Cardiac fibroblast (primary cell): ENCODE measurements at regions not wholly inside any gene's neighbourhood (a gene's known extent, or its start where the extent isn't known, plus 50 kb on each side); places are given as distances from the start of the nearest gene placed in this dataset.

Experiments
- DNase-seq, 2 donors: peaks; one replicate each; pipeline versions ENCODE4 v3.0.0 to v3.0.0-alpha.2; 2010; ENCODE audit warnings: low read depth in 2 of 2
- H3K4me3 ChIP-seq, 2 donors: replicated peaks in 1 of 2; 1 replicate in 1 of 2; 2 replicates in 1 of 2; pipeline ENCODE4 v1.5.1; 2011; ENCODE audit warnings: low read depth in 2 of 2, low read length in 2 of 2, mild to moderate bottlenecking in 2 of 2, moderate library complexity in 1 of 2
- TF ChIP-seq, protein P1 (sequence below): IDR thresholded peaks from one replicate; pipeline ENCODE4 v1.5.1; 2011; ENCODE audit warnings: low read depth, mild to moderate bottlenecking, low read length, inconsistent platforms

DNA sequence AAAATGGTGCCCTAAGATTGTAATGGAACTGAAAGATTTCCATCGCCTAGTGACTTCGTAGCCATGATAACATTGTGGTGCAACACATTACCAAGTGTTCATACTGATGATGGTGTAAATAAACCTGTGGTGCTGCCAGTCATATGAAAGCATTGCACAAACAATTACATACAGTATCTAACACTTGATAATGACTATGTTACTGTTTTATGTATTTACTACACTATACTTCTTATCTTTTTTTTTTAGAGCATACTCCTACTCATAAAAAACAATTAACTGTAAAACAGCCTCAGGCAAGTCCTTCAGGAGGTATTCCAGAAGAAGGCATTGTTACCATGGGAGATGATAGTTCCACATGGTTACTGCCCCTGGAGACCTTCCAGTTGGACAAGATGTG, 152.7 kb upstream of the EDNRA start:
- TF ChIP-seq, protein P1, sequence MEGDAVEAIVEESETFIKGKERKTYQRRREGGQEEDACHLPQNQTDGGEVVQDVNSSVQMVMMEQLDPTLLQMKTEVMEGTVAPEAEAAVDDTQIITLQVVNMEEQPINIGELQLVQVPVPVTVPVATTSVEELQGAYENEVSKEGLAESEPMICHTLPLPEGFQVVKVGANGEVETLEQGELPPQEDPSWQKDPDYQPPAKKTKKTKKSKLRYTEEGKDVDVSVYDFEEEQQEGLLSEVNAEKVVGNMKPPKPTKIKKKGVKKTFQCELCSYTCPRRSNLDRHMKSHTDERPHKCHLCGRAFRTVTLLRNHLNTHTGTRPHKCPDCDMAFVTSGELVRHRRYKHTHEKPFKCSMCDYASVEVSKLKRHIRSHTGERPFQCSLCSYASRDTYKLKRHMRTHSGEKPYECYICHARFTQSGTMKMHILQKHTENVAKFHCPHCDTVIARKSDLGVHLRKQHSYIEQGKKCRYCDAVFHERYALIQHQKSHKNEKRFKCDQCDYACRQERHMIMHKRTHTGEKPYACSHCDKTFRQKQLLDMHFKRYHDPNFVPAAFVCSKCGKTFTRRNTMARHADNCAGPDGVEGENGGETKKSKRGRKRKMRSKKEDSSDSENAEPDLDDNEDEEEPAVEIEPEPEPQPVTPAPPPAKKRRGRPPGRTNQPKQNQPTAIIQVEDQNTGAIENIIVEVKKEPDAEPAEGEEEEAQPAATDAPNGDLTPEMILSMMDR, result no peak
- DNase-seq, result no peak
- no peak overlapping the region for H3K4me3 ChIP-seq

DNA sequence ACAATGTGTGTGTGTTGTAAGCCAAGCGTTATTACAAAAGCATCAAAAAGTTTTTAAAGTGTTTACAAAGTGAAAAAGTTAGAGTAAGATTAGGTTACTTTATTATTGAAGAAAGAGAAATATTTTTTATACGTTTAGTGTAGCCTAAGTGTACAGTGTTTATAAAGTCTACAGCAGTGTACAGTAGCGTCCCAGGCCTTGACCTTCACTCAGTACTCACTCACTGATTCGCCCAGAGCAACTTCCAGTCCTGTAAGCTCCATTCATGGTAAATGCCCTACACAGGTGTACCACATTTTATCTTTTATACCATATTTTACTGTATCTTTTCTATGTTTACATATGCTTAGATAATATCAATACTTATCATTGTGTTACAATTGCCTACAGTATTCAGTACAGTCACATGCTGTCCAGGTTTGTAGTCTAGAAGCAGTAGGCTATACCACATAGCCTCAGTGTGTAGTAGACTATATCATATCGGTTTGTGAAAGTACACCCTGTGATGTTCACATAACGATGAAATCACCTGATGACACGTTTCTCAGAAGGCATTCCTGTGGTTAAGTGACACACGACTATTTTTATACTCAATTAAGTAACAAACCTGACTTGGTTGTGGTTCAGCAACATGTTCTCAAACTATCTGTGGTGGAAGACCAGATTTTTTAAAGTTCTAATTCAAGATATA, 152.0 kb upstream of the EDNRA start:
- no peak overlapping the region for H3K4me3 ChIP-seq
- no peak for DNase-seq
- TF ChIP-seq, protein P1, result no peak

DNA sequence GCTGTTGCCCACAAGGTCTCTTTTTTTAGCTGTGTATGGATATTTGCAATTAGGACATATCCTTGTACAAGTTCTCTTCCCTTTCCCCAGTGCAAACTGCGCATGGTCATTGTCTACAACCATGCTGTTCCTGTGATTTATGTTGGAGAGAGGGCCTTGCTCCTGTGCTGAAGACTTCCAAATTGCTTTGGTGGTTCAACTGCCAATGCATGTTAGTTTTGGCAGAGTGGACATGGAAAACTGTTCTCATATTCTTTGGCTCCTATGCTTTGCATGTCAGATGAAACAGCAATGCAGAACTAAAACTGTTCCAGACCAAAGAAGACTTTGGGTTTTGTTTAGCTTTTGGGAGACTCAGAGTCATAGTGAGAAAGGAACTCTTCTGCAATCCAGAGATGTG, 148.8 kb upstream of the EDNRA start:
- TF ChIP-seq, protein P1, result no peak
- DNase-seq, result no peak
- no peak overlapping the region for H3K4me3 ChIP-seq

DNA sequence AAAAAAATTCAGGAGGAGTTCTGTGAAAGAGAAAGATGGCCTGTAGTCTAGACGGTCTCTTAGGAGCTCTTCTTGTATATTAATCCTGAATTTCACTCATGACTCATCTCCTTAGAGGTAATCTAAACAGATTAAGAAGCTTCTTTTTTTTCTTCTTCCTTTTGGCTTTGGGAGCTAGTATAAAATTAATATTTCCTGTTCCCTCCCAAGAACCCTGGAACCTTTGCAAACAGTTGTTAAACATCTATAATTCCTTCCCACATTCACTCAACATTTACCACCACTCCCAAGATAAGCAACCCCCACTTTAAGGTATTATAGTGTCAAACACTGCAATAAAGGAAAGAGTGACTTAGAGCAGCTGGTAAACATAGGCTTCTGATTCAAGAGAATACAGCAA, 146.4 kb upstream of the EDNRA start:
- H3K4me3 ChIP-seq, result no peak overlapping the region
- TF ChIP-seq, protein P1, result no peak
- DNase-seq, result peak; percentile 61 to 75

DNA sequence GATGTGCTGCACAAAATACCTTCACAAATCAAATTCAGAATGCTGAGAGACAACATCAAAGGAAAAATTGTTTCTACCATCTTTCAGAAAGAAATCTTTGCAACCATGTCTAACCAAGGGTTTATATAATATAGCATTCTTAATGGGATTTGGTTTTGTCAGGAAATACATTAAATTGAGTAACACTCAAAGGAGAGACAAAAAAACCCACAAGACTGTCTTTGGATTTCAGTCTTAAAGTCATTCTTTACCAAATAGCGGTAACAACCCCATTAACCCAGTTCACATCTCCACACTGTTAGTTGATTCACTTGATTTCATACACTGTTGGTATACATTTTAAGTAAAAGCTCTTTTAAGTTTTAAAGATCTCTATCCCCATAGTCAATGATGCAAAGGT, 145.7 kb upstream of the EDNRA start:
- no peak for DNase-seq
- TF ChIP-seq, protein P1, result no peak
- no peak overlapping the region for H3K4me3 ChIP-seq

DNA sequence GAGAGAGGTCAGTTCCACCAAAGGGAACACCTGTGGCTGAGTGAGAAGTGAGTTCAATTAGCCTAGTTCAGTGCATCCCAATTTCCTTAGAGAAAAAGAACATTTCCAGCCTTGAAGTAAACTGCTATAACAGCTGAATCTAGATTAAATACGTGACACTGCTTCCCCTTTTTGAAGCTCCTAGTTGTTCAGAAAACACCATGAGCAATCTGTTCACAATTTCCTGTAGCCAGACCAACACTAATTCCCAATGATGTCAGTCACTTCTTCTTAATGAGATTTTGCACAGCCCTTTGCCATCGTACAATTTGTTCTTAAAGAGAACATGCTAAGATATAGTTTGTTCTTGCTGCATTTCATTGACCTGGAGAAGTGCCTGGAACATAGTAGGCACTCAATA, 144.6 kb upstream of the EDNRA start:
- H3K4me3 ChIP-seq, result no peak overlapping the region
- DNase-seq, result peak; percentile 31 to 63
- TF ChIP-seq, protein P1, result no peak

DNA sequence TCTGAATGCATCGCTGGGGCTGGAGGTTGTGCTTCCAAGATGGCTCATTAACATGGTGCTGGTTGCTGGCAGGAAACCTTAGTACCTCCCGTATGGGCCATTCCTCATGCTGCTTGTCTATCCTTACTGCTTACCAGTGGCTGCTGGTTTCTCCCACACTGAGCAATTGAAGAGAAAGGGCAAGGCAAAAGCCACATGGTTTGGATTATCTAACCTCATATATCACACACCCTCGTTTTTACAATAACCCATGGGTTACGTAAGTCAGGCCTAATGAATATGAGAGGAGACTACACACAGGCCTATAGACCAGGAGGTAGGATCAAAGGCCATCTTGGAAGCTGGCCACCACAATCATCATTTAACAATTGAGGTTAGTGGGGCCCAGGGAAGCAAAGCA, 141.8 kb upstream of the EDNRA start:
- H3K4me3 ChIP-seq, result no peak overlapping the region
- TF ChIP-seq, protein P1, result no peak
- no peak for DNase-seq
